H9 (cell line): ENCODE measurements at regions not wholly inside any gene's neighbourhood (a gene's known extent, or its start where the extent isn't known, plus 50 kb on each side); places are given as distances from the start of the nearest gene placed in this dataset.

Source experiments
- DNase-seq: peaks from one replicate; pipeline ENCODE4 v3.0.0-alpha.2; 2017
- H2AFZ ChIP-seq: one replicate; pipeline ENCODE4 v1.6.1; 2013; ENCODE audit warnings: mild to moderate bottlenecking, low read length, control low read depth, moderate library complexity
- H2AK5ac ChIP-seq: 2 replicates; pipeline ENCODE4 v1.6.1; 2013; ENCODE audit warnings: low read length, control low read depth, mixed read lengths; ENCODE audit not compliant: insufficient read length
- H2BK120ac ChIP-seq: one replicate; pipeline ENCODE4 v1.6.1; 2013; ENCODE audit warnings: low read depth, mild to moderate bottlenecking, low read length, control low read depth, inconsistent platforms; ENCODE audit not compliant: poor library complexity, severe bottlenecking
- H2BK12ac ChIP-seq: 2 replicates; pipeline ENCODE4 v1.6.1; 2013; ENCODE audit warnings: low read length, control low read depth, mixed read lengths, low read depth; ENCODE audit not compliant: insufficient read length
- H2BK15ac ChIP-seq: 2 replicates; pipeline ENCODE4 v1.6.1; 2013; ENCODE audit warnings: low read depth, low read length, control low read depth
- H2BK20ac ChIP-seq: one replicate; pipeline ENCODE4 v1.6.1; 2013; ENCODE audit warnings: low read depth, mild to moderate bottlenecking, low read length, control low read depth, inconsistent platforms; ENCODE audit not compliant: poor library complexity, severe bottlenecking
- H2BK5ac ChIP-seq: 2 replicates; pipeline ENCODE4 v1.6.1; 2013; ENCODE audit warnings: low read length, control low read depth, mixed read lengths; ENCODE audit not compliant: insufficient read length
- H3K14ac ChIP-seq: 2 replicates; pipeline ENCODE4 v1.6.1; 2013; ENCODE audit warnings: low read length, control low read depth; ENCODE audit not compliant: insufficient read depth
- H3K18ac ChIP-seq: 2 replicates; pipeline ENCODE4 v1.6.1; 2013; ENCODE audit warnings: low read depth, mild to moderate bottlenecking, mixed read lengths, low read length, control low read depth; ENCODE audit not compliant: insufficient read length
- H3K23ac ChIP-seq: 2 replicates; pipeline ENCODE4 v1.6.1; 2013; ENCODE audit warnings: low read length, control low read depth, mixed read lengths, low read depth; ENCODE audit not compliant: insufficient read length
- H3K23me2 ChIP-seq: 2 replicates; pipeline ENCODE4 v1.6.1; 2013; ENCODE audit warnings: low read depth, mild to moderate bottlenecking, mixed read lengths, low read length, control low read depth; ENCODE audit not compliant: insufficient read length, poor library complexity, severe bottlenecking
- H3K27ac ChIP-seq: 2 replicates; pipeline ENCODE4 v1.5.1; 2013; ENCODE audit warnings: low read length, control low read depth, mixed read lengths, low read depth; ENCODE audit not compliant: insufficient read length
- H3K27me3 ChIP-seq: 2 replicates; pipeline ENCODE4 v1.6.1; 2013; ENCODE audit warnings: low read length, control low read depth, inconsistent platforms; ENCODE audit not compliant: insufficient read depth
- H3K4ac ChIP-seq: 2 replicates; pipeline ENCODE4 v1.6.1; 2013; ENCODE audit warnings: low read depth, mild to moderate bottlenecking, control low read depth, inconsistent platforms, low read length, moderate library complexity
- H3K4me1 ChIP-seq: 2 replicates; pipeline ENCODE4 v1.6.1; 2013; ENCODE audit warnings: low read length, control low read depth, inconsistent platforms; ENCODE audit not compliant: insufficient read depth
- H3K4me2 ChIP-seq: 2 replicates; pipeline ENCODE4 v1.6.1; 2013; ENCODE audit warnings: low read length, control low read depth, mixed read lengths; ENCODE audit not compliant: insufficient read length, insufficient read depth
- H3K56ac ChIP-seq: 2 replicates; pipeline ENCODE4 v1.6.1; 2013; ENCODE audit warnings: low read depth, mild to moderate bottlenecking, mixed read lengths, low read length, control low read depth; ENCODE audit not compliant: insufficient read length
- H3K79me1 ChIP-seq: 2 replicates; pipeline ENCODE4 v1.6.1; 2013; ENCODE audit warnings: low read depth, mild to moderate bottlenecking, moderate library complexity, low read length, control low read depth, inconsistent platforms; ENCODE audit not compliant: insufficient read depth, poor library complexity, severe bottlenecking
- H3K79me2 ChIP-seq: 2 replicates; pipeline ENCODE4 v1.6.1; 2013; ENCODE audit warnings: low read length, control low read depth, inconsistent platforms; ENCODE audit not compliant: insufficient read depth
- H3K9ac ChIP-seq: 2 replicates; pipeline ENCODE4 v1.6.1; 2013; ENCODE audit warnings: low read length, control low read depth, mixed read lengths; ENCODE audit not compliant: insufficient read length; ENCODE audit errors: extremely low read depth
- H3K9me3 ChIP-seq: one replicate; pipeline ENCODE4 v1.6.1; 2013; ENCODE audit warnings: low read depth, low read length, inconsistent platforms; ENCODE audit not compliant: control insufficient read depth
- H3T11ph ChIP-seq: one replicate; pipeline ENCODE4 v1.6.1; 2013; ENCODE audit warnings: mild to moderate bottlenecking, low read length, control low read depth, inconsistent platforms
- H4K20me1 ChIP-seq: one replicate; pipeline ENCODE4 v1.6.1; 2013; ENCODE audit not compliant: control insufficient read depth, insufficient read length, insufficient read depth
- H4K5ac ChIP-seq: 2 replicates; pipeline ENCODE4 v1.6.1; 2013; ENCODE audit warnings: low read depth, mild to moderate bottlenecking, mixed read lengths, low read length, control low read depth; ENCODE audit not compliant: insufficient read length
- H4K8ac ChIP-seq: replicated peaks from 2 replicates; pipeline ENCODE4 v1.6.1; 2013; ENCODE audit warnings: low read length, control low read depth, mixed read lengths, low read depth; ENCODE audit not compliant: insufficient read length
- H4K91ac ChIP-seq: 2 replicates; pipeline ENCODE4 v1.6.1; 2013; ENCODE audit warnings: low read depth, mild to moderate bottlenecking, moderate library complexity, mixed read lengths, low read length, control low read depth; ENCODE audit not compliant: insufficient read length
- H3K27ac Mint-ChIP-seq, 3 experiments: 2 replicates in 2 of 3; 3 replicates in 1 of 3; pipeline ENCODE4 v1.8.0; 2020 to 2021; ENCODE audit warnings: mixed read lengths in 3 of 3, mild to moderate bottlenecking in 1 of 3, moderate library complexity in 1 of 3
- H3K27me3 Mint-ChIP-seq: 2 replicates; pipeline ENCODE4 v1.8.0; 2021; ENCODE audit warnings: low read depth, mild to moderate bottlenecking, moderate library complexity, mixed read lengths
- H3K36me3 Mint-ChIP-seq, 3 experiments: 2 replicates in 2 of 3; 3 replicates in 1 of 3; pipeline ENCODE4 v1.8.0; 2020 to 2021; ENCODE audit warnings: low read depth in 3 of 3, mixed read lengths in 3 of 3; ENCODE audit not compliant: insufficient read depth in 1 of 3
- H3K4me1 Mint-ChIP-seq, 2 experiments: 2 replicates each; pipeline ENCODE4 v1.8.0; 2020; ENCODE audit warnings: mixed read lengths in 2 of 2
- H3K4me3 Mint-ChIP-seq, 2 experiments: 2 replicates in 1 of 2; 3 replicates in 1 of 2; pipeline ENCODE4 v1.8.0; 2020 to 2021; ENCODE audit warnings: mild to moderate bottlenecking in 2 of 2, mixed read lengths in 2 of 2, moderate library complexity in 1 of 2
- H3K9me3 Mint-ChIP-seq, 2 experiments: 2 replicates in 1 of 2; 3 replicates in 1 of 2; pipeline ENCODE4 v1.8.0; 2020; ENCODE audit warnings: mild to moderate bottlenecking in 2 of 2, mixed read lengths in 2 of 2, moderate library complexity in 1 of 2
- WGBS: extraction: QIAGEN DNeasy Blood & Tissue Kit; methylation state at CpG from one replicate; pipeline ENCODE4 v1.1.7; 2013; ENCODE audit warnings: missing lambda C conversion rate, low lambda C conversion rate, mixed read lengths; ENCODE audit not compliant: insufficient read length; ENCODE audit errors: extremely low coverage; 5-methylcytosine and 5-hydroxymethylcytosine counted together
- TF ChIP-seq, protein P1 (sequence below): fragments of 200-600 bp; sonication (generic); conservative IDR thresholded peaks from 3 replicates; pipeline ENCODE4 v1.8.0; 2021; ENCODE audit warnings: antibody characterized with exemption, mild to moderate bottlenecking

DNA sequence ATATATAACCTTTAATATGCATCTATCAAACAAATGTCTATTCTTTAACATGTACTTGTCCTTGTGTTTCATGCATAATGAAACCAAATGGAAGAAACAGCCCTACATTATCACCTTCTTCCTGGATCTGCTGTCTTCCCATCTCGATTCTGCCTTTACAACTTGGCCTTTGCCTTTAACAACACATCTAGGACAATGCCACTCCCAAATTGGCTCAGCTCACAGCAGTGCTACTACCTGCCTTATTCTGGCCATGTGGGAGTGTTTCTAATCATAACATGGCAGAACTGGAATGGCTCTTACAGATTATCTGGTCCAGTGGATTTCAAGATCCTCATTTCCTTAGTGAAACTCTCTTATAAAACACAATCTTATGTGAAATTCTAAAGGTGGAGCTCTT lies 176.5 kb downstream of the CARTPT start:
- H3K4me1 Mint-ChIP-seq: peaks cover 11 to 12% of the 10 kb centered on the region in 2 experiments
- Histone ChIP-seq H2BK12ac (no peak overlapping the region), H3T11ph (no peak overlapping the region), H4K20me1 (no peaks in the 10 kb centered on the region), H3K14ac (no peak overlapping the region), H3K9me3 (no peaks in the 10 kb centered on the region), H3K18ac (no peak overlapping the region), H3K4me2 (no peak overlapping the region), H2BK20ac (no peak overlapping the region), H3K23ac (no peak overlapping the region), H3K9ac (no peak overlapping the region), H2BK120ac (no peak overlapping the region), H3K79me1 (no peaks in the 10 kb centered on the region), H3K56ac (no peak overlapping the region), H3K79me2 (no peaks in the 10 kb centered on the region), H2AFZ (no peak overlapping the region), H3K27ac (no peak overlapping the region), H4K8ac (no peak overlapping the region), H3K27me3 (no peaks in the 10 kb centered on the region), H3K4ac (no peak overlapping the region), H3K23me2 (no peaks in the 10 kb centered on the region), H2AK5ac (no peak overlapping the region), H2BK15ac (no peak overlapping the region), H4K5ac (no peak overlapping the region), H4K91ac (no peak overlapping the region), H3K4me1 (no peaks in the 10 kb centered on the region; the same call in 1 of the 2 replicates), H2BK5ac (no peak overlapping the region)
- DNase-seq: no peak
- no peaks in the 10 kb centered on the region; a peak in 2 of 7 replicates for H3K36me3 Mint-ChIP-seq
- H3K27ac Mint-ChIP-seq: no peak overlapping the region
- no CpG with 5 or more reads among the region's 1 CpG for WGBS
- no peaks in the 10 kb centered on the region for H3K27me3 Mint-ChIP-seq
- no peak overlapping the region for H3K4me3 Mint-ChIP-seq
- H3K9me3 Mint-ChIP-seq: peaks cover 0 to 4% of the 10 kb centered on the region in 2 experiments; a peak in 3 of 5 replicates
- TF ChIP-seq, protein P1, sequence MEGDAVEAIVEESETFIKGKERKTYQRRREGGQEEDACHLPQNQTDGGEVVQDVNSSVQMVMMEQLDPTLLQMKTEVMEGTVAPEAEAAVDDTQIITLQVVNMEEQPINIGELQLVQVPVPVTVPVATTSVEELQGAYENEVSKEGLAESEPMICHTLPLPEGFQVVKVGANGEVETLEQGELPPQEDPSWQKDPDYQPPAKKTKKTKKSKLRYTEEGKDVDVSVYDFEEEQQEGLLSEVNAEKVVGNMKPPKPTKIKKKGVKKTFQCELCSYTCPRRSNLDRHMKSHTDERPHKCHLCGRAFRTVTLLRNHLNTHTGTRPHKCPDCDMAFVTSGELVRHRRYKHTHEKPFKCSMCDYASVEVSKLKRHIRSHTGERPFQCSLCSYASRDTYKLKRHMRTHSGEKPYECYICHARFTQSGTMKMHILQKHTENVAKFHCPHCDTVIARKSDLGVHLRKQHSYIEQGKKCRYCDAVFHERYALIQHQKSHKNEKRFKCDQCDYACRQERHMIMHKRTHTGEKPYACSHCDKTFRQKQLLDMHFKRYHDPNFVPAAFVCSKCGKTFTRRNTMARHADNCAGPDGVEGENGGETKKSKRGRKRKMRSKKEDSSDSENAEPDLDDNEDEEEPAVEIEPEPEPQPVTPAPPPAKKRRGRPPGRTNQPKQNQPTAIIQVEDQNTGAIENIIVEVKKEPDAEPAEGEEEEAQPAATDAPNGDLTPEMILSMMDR: no peak
